ENCODE measurements at regions not wholly inside any gene's neighbourhood (a gene's known extent, or its start where the extent isn't known, plus 50 kb on each side); places are given as distances from the start of the nearest gene placed in this dataset.

DNA sequence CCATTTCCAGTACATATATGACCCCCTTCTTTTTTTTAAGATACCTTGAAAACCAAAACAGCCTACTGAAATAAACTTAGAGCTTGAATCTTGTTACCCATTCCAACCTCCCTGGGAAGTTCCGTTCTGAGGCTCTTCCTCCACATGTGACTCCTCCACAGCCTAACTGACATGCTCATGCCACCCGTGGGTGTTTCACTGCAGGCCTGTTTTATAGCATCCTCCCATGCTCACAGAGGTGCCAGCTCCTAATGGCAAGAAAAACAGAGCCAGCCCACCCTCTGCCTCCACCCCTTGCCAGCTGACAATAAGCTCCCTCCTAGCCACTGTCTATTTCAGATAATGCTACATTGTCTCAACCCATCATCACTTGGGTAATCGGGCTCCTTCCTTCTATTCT lies 97.6 kb upstream of the E2F8 start:
- Histone ChIP-seq H3K27ac (no peak overlapping the region), H3K27me3 (peaks cover 5% of the 10 kb centered on the region), H3K4me3 (no peak overlapping the region), H3K36me3 (no peaks in the 10 kb centered on the region), H3K4me1 (no peaks in the 10 kb centered on the region), H3K9me3 (no peaks in the 10 kb centered on the region)
- DNase-seq: no peak
- TF ChIP-seq, protein P1, sequence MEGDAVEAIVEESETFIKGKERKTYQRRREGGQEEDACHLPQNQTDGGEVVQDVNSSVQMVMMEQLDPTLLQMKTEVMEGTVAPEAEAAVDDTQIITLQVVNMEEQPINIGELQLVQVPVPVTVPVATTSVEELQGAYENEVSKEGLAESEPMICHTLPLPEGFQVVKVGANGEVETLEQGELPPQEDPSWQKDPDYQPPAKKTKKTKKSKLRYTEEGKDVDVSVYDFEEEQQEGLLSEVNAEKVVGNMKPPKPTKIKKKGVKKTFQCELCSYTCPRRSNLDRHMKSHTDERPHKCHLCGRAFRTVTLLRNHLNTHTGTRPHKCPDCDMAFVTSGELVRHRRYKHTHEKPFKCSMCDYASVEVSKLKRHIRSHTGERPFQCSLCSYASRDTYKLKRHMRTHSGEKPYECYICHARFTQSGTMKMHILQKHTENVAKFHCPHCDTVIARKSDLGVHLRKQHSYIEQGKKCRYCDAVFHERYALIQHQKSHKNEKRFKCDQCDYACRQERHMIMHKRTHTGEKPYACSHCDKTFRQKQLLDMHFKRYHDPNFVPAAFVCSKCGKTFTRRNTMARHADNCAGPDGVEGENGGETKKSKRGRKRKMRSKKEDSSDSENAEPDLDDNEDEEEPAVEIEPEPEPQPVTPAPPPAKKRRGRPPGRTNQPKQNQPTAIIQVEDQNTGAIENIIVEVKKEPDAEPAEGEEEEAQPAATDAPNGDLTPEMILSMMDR (IDR thresholded peaks at IDR 0.05): no peak
- no peak for ATAC-seq
- intact Hi-C loops (cut with DNase I): no loop called here

DNA sequence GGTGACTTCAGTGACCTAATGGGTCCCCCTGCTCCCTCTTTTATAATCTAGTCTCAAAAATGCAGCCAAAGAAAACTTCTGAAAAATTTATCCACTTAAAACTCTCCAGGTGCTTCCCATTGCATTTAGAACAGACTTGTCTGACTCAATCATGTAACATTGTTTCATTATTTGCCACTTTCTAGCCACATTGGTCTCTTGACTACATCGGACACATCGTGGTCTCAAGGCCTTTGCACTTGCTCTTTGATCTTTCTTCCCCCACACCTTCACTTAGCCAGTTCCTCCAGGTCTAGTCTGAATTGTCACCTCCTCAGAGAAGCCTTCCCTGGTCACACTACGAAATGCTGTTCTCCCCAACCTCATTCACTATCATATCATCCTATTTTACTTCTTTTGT lies 97.0 kb upstream of the E2F8 start:
- TF ChIP-seq, protein P1 (IDR thresholded peaks at IDR 0.05): no peak

DNA sequence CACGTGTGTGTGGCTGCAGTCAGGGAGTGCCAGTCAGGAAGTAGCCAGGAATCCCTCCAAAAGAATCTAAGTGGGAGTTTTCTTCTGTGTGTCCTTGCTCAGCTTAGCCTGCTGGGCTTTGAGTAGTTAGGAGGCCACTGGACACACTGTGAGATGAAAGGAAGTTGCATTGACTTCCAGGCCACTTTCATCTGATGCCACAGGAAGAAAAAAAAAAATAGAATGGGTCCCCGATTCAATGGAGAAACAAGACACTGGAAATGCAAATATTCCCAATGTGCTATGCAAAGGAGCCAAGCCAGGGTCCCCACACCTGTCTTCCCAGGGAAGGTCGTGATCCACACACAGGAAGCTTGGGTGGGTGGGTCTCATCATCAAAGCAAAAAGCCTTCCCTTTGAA lies 95.6 kb upstream of the E2F8 start:
- Histone ChIP-seq H3K27ac (no peak overlapping the region), H3K27me3 (no peaks in the 10 kb centered on the region), H3K4me3 (no peak overlapping the region), H3K36me3 (no peaks in the 10 kb centered on the region), H3K4me1 (no peaks in the 10 kb centered on the region), H3K9me3 (no peaks in the 10 kb centered on the region)
- ATAC-seq (no peak), DNase-seq (no peak)
- intact Hi-C loops (cut with DNase I): no loop called here
- TF ChIP-seq, protein P1 (IDR thresholded peaks at IDR 0.05): no peak

More for the DNA sequence above, 97.0 kb upstream of the E2F8 start:
- intact Hi-C loops (cut with DNase I): no loop called here
- peaks cover 1% of the 10 kb centered on the region for H3K27me3 ChIP-seq
- H3K9me3 ChIP-seq: no peaks in the 10 kb centered on the region
- H3K4me3 ChIP-seq: no peak overlapping the region
- H3K27ac ChIP-seq: no peak overlapping the region
- DNase-seq: no peak
- no peaks in the 10 kb centered on the region for H3K4me1 ChIP-seq
- ATAC-seq: no peak
- no peaks in the 10 kb centered on the region for H3K36me3 ChIP-seq

DNA sequence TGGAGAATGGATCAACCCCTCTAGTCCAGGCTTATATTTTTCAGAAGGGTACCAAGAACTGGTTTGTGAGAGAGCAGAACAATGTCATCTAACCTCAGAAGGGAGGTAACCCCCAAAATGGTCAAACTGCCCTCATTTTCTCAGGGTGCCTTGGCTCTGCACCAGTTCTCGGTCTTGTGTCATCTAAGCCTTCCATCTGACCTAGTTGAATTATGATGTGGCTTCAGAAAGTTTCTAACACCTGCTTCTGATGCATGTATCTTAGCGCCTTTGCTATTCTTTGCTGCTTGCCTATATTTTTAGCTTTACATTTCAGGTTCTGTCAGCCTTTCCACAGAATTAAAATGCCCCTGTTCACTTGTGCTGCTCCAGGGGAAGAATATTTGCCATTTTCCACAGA lies 91.7 kb upstream of the E2F8 start:
- TF ChIP-seq, protein P1 (IDR thresholded peaks at IDR 0.05): no peak
- no peak for ATAC-seq
- no peaks in the 10 kb centered on the region for H3K27me3 ChIP-seq
- H3K36me3 ChIP-seq: no peaks in the 10 kb centered on the region
- no peak overlapping the region for H3K27ac ChIP-seq
- intact Hi-C loops (cut with DNase I): no loop called here
- no peak for DNase-seq
- no peaks in the 10 kb centered on the region for H3K4me1 ChIP-seq
- no peaks in the 10 kb centered on the region for H3K9me3 ChIP-seq
- no peak overlapping the region for H3K4me3 ChIP-seq

DNA sequence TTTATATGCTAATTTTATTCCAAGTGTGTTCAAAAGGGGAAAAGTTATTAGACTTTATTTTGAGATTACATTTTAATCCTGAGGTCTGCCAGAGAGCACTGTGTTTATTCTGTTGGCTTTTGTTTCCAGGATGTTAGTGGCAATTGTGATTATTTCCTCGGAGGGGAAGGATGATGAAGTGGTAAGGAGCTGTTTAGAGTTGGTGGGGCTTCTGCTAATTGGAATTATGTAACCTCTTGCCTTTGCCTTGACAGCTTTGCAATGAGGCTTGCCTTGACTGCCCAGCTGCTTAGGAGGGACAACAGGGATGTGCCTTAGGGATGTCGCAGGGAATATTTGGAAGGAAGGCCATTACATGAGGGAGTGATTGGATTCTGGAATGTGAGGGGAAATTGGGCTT lies 89.7 kb upstream of the E2F8 start:
- Histone ChIP-seq H3K27ac (no peak overlapping the region), H3K36me3 (no peaks in the 10 kb centered on the region), H3K9me3 (no peaks in the 10 kb centered on the region), H3K27me3 (no peaks in the 10 kb centered on the region), H3K4me1 (no peaks in the 10 kb centered on the region), H3K4me3 (no peak overlapping the region)
- DNase-seq: no peak
- intact Hi-C loops (cut with DNase I): no loop called here
- ATAC-seq: no peak
- TF ChIP-seq, protein P1 (IDR thresholded peaks at IDR 0.05): no peak

DNA sequence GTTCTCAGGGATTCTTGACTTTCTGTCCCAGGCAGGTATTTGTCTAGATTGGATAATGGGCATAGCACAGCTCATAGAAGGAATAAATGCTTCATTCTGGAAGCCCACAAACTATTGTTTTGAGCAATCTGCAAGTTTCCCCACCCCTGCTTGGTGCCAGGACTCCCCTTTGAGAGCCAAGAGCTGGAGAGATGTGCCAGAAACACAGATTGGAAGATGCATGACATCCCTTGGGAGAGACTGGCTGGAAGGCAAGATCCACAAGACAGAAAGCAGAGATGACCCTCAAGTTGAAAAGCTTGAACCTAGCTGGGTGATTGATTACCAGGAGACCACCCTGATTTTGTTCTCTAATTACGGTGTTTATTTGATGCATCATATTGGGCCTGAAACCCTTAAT lies 89.2 kb upstream of the E2F8 start:
- no peak for ATAC-seq
- no peak for DNase-seq

More for the DNA sequence above, 89.2 kb upstream of the E2F8 start:
- Histone ChIP-seq H3K27ac (no peak overlapping the region), H3K36me3 (no peaks in the 10 kb centered on the region), H3K27me3 (no peaks in the 10 kb centered on the region), H3K4me1 (no peaks in the 10 kb centered on the region), H3K4me3 (no peak overlapping the region), H3K9me3 (no peaks in the 10 kb centered on the region)
- TF ChIP-seq, protein P1 (IDR thresholded peaks at IDR 0.05): no peak
- intact Hi-C loops (cut with DNase I): no loop called here

Measured in upper lobe of right lung (tissue), 1 donor.